ENCODE measurements at regions not wholly inside any gene's neighbourhood (a gene's known extent, or its start where the extent isn't known, plus 50 kb on each side); places are given as distances from the start of the nearest gene placed in this dataset.

DNA sequence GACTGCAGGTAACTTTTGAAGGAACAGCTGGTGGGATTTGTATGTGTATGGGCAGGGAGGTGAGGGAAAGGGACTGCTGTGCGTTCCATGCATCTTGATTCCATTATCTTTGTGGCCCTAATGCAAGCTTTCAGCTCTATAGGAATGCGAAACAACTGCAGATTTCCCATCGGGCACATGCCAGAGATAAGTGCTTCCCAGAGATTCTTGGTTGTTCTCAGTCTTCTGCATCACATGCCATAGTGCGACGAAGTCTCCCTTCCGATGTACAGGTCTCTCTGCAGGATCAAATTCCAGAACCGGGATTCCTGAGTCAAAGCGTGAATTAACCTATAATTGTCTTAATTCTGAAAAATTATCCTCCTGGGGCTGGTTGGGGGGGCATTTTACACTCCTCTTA lies 72.6 kb upstream of the NSMCE3 start:
- H3K4me3 ChIP-seq (ENCODE audit: low read depth, low read length), result no peak overlapping the region
- TF ChIP-seq, protein P1, sequence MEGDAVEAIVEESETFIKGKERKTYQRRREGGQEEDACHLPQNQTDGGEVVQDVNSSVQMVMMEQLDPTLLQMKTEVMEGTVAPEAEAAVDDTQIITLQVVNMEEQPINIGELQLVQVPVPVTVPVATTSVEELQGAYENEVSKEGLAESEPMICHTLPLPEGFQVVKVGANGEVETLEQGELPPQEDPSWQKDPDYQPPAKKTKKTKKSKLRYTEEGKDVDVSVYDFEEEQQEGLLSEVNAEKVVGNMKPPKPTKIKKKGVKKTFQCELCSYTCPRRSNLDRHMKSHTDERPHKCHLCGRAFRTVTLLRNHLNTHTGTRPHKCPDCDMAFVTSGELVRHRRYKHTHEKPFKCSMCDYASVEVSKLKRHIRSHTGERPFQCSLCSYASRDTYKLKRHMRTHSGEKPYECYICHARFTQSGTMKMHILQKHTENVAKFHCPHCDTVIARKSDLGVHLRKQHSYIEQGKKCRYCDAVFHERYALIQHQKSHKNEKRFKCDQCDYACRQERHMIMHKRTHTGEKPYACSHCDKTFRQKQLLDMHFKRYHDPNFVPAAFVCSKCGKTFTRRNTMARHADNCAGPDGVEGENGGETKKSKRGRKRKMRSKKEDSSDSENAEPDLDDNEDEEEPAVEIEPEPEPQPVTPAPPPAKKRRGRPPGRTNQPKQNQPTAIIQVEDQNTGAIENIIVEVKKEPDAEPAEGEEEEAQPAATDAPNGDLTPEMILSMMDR (IDR thresholded peaks at IDR 0.05; ENCODE audit: insufficient read depth, low read length, severe bottlenecking), result no peak
- H3K36me3 ChIP-seq (ENCODE audit: control insufficient read depth, insufficient read depth, low read length), result no peaks in the 10 kb centered on the region
- no peak for DNase-seq (ENCODE audit: low read depth)
- H3K27me3 ChIP-seq (ENCODE audit: control insufficient read depth, insufficient read depth, low read length), result no peaks in the 10 kb centered on the region
- FAIRE-seq, result no peak

DNA sequence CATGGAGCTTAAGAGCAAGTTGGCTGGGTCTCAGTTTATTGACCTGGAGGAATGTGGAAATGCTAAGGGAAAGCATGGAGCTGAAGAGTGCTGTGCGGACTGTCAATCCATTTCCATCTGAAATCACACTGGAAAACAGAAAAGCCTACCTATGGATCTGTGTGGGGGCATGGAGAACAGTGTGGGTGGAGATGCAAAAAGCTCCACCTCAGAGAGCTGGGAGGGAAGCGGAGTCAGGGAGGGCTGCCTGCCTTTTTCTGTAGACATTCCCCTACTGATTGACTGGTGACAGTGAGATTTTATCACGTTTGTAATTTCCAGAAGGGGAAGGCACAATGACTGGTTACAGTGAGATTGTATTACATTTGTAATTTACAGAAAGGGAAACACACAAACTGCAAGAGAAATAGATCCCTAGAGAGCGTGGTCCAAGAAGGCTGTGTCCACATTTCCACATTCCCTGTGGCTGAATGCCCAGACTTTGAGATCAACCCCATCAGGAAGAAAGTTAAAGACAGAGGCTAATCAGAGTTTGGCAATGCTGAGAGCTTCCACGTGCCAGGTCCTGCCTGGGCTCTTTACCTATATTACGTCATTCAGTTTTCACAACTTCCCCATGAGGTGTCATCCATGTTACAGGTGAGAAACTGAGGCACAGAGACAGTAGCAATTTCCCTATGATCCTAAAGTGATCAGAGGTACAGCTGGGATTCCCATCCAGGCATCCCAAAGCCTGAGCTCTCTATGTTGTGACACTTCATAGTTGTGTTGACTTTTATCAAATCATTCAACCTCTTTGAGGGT lies 67.7 kb upstream of the NSMCE3 start:
- FAIRE-seq (no peak), DNase-seq (ENCODE audit: low read depth) (peak; percentile 10)
- H3K36me3 ChIP-seq (ENCODE audit: control insufficient read depth, insufficient read depth, low read length), result no peaks in the 10 kb centered on the region
- no peak overlapping the region for H3K4me3 ChIP-seq (ENCODE audit: low read depth, low read length)
- TF ChIP-seq, protein P1 (IDR thresholded peaks at IDR 0.05; ENCODE audit: insufficient read depth, low read length, severe bottlenecking), result no peak
- no peaks in the 10 kb centered on the region for H3K27me3 ChIP-seq (ENCODE audit: control insufficient read depth, insufficient read depth, low read length)

DNA sequence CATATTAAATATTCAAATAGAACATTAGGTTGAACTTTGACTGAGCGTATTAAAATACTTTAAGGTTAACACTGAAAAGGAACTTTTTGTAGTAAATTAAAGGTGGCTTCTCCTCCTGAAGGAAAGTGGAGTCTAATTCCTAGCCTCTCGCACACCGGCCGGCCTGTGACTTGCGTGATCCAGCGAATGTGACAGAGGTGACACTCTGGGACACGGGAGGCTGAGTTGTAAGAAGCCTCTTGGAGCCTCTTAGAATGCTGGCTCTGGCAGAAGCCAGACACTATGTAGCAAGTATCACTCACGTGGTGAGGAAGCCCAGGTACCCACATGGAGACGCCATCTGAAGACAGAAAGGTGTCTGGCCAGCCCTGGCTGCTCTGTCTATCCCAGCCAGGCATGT lies 64.9 kb upstream of the NSMCE3 start:
- FAIRE-seq, result no peak

DNA sequence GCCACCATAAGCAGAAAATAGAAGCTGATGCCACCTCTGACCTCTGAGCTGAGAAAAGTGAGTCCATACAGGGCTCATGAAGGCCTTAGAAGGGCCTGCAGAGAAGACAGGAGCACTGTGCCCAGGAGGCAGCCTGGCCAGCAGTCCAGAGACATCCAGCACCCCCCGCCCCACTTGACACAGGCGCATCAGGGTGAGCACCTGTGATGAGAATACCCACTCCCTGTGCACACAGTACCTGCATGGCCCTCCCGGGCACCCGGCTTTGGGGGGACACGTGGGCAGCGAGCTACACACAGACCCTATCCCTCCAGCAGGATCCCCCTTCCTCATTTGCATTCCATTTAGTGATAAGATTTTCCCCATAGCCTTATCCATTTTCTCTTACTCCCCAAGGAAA lies 63.6 kb upstream of the NSMCE3 start:
- TF ChIP-seq, protein P1 (IDR thresholded peaks at IDR 0.05; ENCODE audit: insufficient read depth, low read length, severe bottlenecking), result no peak
- DNase-seq (ENCODE audit: low read depth), result no peak
- Histone ChIP-seq H3K36me3 (ENCODE audit: control insufficient read depth, insufficient read depth, low read length) (no peaks in the 10 kb centered on the region), H3K4me3 (ENCODE audit: low read depth, low read length) (no peak overlapping the region), H3K27me3 (ENCODE audit: control insufficient read depth, insufficient read depth, low read length) (no peaks in the 10 kb centered on the region)
- no peak for FAIRE-seq

More for the DNA sequence above, 64.9 kb upstream of the NSMCE3 start:
- H3K27me3 ChIP-seq (ENCODE audit: control insufficient read depth, insufficient read depth, low read length), result no peaks in the 10 kb centered on the region
- H3K36me3 ChIP-seq (ENCODE audit: control insufficient read depth, insufficient read depth, low read length), result no peaks in the 10 kb centered on the region
- TF ChIP-seq, protein P1 (IDR thresholded peaks at IDR 0.05; ENCODE audit: insufficient read depth, low read length, severe bottlenecking), result no peak
- no peak for DNase-seq (ENCODE audit: low read depth)
- no peak overlapping the region for H3K4me3 ChIP-seq (ENCODE audit: low read depth, low read length)

DNA sequence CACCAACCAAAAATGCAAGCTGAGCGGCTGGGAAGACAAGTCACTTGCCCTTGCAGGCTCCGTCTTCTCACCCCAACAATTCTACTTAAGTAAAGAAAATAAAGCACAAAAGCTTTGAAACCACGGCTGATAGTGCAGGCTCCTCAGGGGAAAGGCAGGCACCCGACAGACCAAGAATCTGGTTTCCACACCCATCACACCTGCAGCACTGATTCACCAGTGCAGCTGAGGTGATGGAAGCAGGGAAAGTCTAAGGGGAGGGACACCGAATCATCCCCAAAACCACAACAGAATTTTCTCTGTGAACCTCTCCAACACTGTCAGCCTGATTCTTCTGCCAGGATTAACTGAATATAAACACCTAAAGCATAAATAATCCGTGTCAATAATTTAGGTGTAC lies 62.0 kb upstream of the NSMCE3 start:
- no peak for DNase-seq (ENCODE audit: low read depth)
- TF ChIP-seq, protein P1 (IDR thresholded peaks at IDR 0.05; ENCODE audit: insufficient read depth, low read length, severe bottlenecking), result no peak
- no peaks in the 10 kb centered on the region for H3K27me3 ChIP-seq (ENCODE audit: control insufficient read depth, insufficient read depth, low read length)
- no peaks in the 10 kb centered on the region for H3K36me3 ChIP-seq (ENCODE audit: control insufficient read depth, insufficient read depth, low read length)
- FAIRE-seq, result no peak
- H3K4me3 ChIP-seq (ENCODE audit: low read depth, low read length), result no peak overlapping the region

DNA sequence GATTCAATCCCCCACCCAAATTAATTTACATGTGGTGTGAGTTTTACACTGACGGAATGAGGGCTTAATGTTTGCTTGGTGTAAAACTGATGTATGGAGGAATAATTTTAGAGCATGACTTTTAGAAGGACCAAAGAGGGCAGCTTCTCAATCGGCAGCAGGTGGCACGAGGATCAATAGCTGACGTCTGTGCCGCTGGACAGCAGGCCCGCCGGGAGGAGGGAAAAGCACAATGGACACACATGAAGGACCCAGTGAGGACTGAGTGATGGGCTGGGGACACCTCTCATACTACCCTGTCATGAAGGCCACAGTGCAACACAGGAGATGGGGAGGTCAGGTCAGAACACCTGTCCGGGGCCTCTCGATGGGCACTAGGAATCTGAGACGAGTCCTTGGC lies 61.4 kb upstream of the NSMCE3 start:
- DNase-seq (ENCODE audit: low read depth) (no peak), FAIRE-seq (no peak)
- no peak overlapping the region for H3K4me3 ChIP-seq (ENCODE audit: low read depth, low read length)
- no peaks in the 10 kb centered on the region for H3K36me3 ChIP-seq (ENCODE audit: control insufficient read depth, insufficient read depth, low read length)
- no peaks in the 10 kb centered on the region for H3K27me3 ChIP-seq (ENCODE audit: control insufficient read depth, insufficient read depth, low read length)
- TF ChIP-seq, protein P1 (IDR thresholded peaks at IDR 0.05; ENCODE audit: insufficient read depth, low read length, severe bottlenecking), result no peak
